ENCODE measurements at regions not wholly inside any gene's neighbourhood (a gene's known extent, or its start where the extent isn't known, plus 50 kb on each side); places are given as distances from the start of the nearest gene placed in this dataset.

DNA sequence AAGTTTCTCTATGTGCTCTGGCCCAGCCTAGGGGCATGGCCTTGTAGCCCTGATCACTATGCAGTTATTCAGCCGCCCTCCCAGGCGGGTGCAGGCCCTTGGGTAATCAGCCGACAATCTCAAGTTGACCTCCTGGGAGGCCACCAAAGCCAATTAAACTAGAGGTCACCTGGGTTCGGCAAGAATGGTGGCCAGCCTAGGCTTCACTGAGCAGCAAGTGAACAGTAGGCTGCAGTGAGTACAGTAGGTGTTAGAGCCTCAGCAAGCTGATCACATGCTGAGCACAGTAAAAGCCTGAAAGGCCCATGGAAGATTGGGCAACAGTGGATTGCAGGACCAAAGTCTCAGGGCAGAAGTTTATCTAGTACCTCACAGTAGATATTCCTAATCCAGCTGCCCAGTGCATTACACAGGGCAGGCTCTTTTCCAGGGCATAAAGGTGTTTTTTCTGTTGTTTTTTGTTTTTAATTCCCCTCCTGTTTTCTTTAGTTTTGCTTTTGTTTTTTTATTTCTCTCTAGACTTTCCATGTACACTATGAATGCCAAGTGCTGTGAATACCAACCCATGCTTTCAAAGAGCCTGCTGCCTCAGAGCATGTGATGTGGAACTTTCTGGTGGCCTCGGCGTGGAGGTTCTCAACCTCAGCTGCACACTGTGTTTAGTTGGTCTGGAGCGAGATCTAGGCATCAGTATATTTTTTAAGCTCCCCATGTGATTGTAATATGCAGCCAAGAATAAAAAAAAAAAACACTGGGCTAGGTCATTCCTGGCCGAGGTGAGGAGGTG, 55.9 kb upstream of the ATL2 start:
- TF ChIP-seq CTCF (IDR thresholded peaks at IDR 0.05; ENCODE audit: extremely low read depth in 1 of 2, insufficient read depth in 1 of 2, low read depth in 1 of 2, low read length in 2 of 2) (no peak), POLR2A (IDR thresholded peaks at IDR 0.05; ENCODE audit: low read depth, low read length) (no peak)
